ENCODE measurements at regions not wholly inside any gene's neighbourhood (a gene's known extent, or its start where the extent isn't known, plus 50 kb on each side); places are given as distances from the start of the nearest gene placed in this dataset.

DNA sequence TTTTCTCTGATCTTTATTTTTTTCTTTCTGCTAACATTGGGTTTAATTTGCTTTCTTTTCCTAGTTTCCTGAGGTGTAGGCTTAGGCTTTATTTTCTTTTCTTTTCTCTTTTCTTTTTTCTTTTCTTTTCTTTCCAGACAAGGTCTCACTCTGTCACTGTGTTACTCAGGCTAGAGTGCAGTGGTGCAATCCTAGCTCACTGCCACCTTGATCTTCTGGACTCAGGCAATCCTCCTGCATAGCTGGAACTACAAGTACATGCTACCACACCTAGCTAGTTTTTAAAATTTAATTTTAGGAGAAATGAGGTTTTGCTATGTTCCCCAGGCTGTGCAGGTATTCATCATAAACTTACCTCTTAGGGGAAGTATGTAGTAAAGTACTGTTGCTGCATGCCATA lies 197.8 kb upstream of the ANKRD50 start:
- H3K27ac ChIP-seq: no peak overlapping the region
- CTCF ChIA-PET: no interaction called here
- intact Hi-C loops (cut with micrococcal nuclease; ENCODE audit: unreplicated experiment): no loop called here

DNA sequence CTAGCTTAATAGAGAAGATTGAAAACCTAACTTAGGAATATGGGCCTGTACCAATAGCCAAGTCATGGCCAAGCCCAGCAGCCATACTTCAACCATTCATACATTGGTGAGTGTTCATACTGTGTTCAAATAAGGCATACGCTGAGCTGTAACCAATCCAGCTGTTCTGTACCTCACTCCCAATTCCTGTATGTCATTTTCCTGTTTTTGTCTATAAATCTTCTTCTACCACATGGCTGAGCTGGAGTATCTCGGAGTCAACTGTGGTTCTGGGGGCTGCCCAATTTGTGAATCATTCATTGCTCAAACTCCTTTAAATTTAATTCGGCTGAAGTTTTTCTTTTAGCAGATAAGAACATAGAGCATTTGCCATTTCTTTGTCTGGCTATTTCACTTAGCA lies 195.3 kb upstream of the ANKRD50 start:
- Histone ChIP-seq H4K20me1 (ENCODE audit: insufficient read depth) (no peaks in the 10 kb centered on the region), H3K9me3 (ENCODE audit: insufficient read depth, low read depth) (peaks cover 10% of the 10 kb centered on the region), H3K36me3 (ENCODE audit: low read depth) (no peaks in the 10 kb centered on the region), H3K9me2 (ENCODE audit: insufficient read depth) (no peaks in the 10 kb centered on the region), H3K4me1 (replicated peaks; ENCODE audit: insufficient read depth) (peaks cover 30% of the 10 kb centered on the region), H3K4me3 (no peak overlapping the region), H3K27ac (no peak overlapping the region), H2AFZ (no peak overlapping the region), H3K27me3 (ENCODE audit: insufficient read depth, low read depth) (no peaks in the 10 kb centered on the region), H3K79me2 (ENCODE audit: low read depth) (no peaks in the 10 kb centered on the region), H3F3A (ENCODE audit: insufficient read depth, low read depth) (peaks cover 24% of the 10 kb centered on the region), H3K4me2 (no peak overlapping the region)
- intact Hi-C loops (cut with micrococcal nuclease; ENCODE audit: unreplicated experiment): no loop called here
- POLR2A ChIA-PET (ENCODE audit: unreplicated experiment): no interaction called here
- no peak for DNase-seq
- CTCF ChIA-PET: no interaction called here
- no peak for TF ChIP-seq CTCF (conservative IDR thresholded peaks at IDR 0.05)
- no peak for TF ChIP-seq EZH2 (IDR thresholded peaks at IDR 0.05; ENCODE audit: low read depth)
- BruUV-seq (replicated peaks): no TSS peak

More for the DNA sequence above, 197.8 kb upstream of the ANKRD50 start:
- peaks cover 2% of the 10 kb centered on the region; the same call in 1 of the 2 replicates for H3F3A ChIP-seq (ENCODE audit: insufficient read depth, low read depth)
- no TSS peak for BruUV-seq (replicated peaks)
- H4K20me1 ChIP-seq (ENCODE audit: insufficient read depth): no peaks in the 10 kb centered on the region
- H3K27me3 ChIP-seq (ENCODE audit: insufficient read depth, low read depth): no peaks in the 10 kb centered on the region
- no peak for DNase-seq
- POLR2A ChIA-PET (ENCODE audit: unreplicated experiment): no interaction called here
- H3K79me2 ChIP-seq (ENCODE audit: low read depth): no peaks in the 10 kb centered on the region
- peaks cover 6% of the 10 kb centered on the region for H3K4me1 ChIP-seq (replicated peaks; ENCODE audit: insufficient read depth)
- H3K4me2 ChIP-seq: no peak overlapping the region
- no peaks in the 10 kb centered on the region for H3K36me3 ChIP-seq (ENCODE audit: low read depth)
- no peaks in the 10 kb centered on the region for H3K9me2 ChIP-seq (ENCODE audit: insufficient read depth)
- no peak overlapping the region for H2AFZ ChIP-seq
- H3K4me3 ChIP-seq: no peak overlapping the region
- H3K9me3 ChIP-seq (ENCODE audit: insufficient read depth, low read depth): peaks cover 8% of the 10 kb centered on the region
- TF ChIP-seq EZH2 (IDR thresholded peaks at IDR 0.05; ENCODE audit: low read depth) (no peak), CTCF (conservative IDR thresholded peaks at IDR 0.05) (no peak)

- intact Hi-C loops (cut with micrococcal nuclease; ENCODE audit: unreplicated experiment): loop anchor here (2.0 kb wide), 2 partner anchors 35 to 193 kb away; partner anchors contain the start of gene ANKRD50
Observed at GRCh38 chr4:124905441-124905840, 192.9 kb upstream of the ANKRD50 start.

More at GRCh38 chr4:124905441-124905840, 192.9 kb upstream of the ANKRD50 start:
- no TSS peak for BruUV-seq (replicated peaks)
- H3K79me2 ChIP-seq (ENCODE audit: low read depth): no peaks in the 10 kb centered on the region
- DNase-seq: no peak
- no peaks in the 10 kb centered on the region; the same call in 1 of the 2 replicates for H3K9me2 ChIP-seq (ENCODE audit: insufficient read depth)
- no peaks in the 10 kb centered on the region for H3K27me3 ChIP-seq (ENCODE audit: insufficient read depth, low read depth)
- no peak overlapping the region for H3K4me3 ChIP-seq
- peak overlapping the region; percentile 65; the same call in 1 of the 2 replicates for H3K27ac ChIP-seq
- peaks cover 30% of the 10 kb centered on the region for H3K4me1 ChIP-seq (replicated peaks; ENCODE audit: insufficient read depth)
- no peaks in the 10 kb centered on the region for H3K36me3 ChIP-seq (ENCODE audit: low read depth)
- TF ChIP-seq EZH2 (IDR thresholded peaks at IDR 0.05; ENCODE audit: low read depth) (no peak), CTCF (conservative IDR thresholded peaks at IDR 0.05) (no peak)
- peaks cover 10% of the 10 kb centered on the region; the same call in 1 of the 2 replicates for H3K9me3 ChIP-seq (ENCODE audit: insufficient read depth, low read depth)
- ChIA-PET POLR2A (ENCODE audit: unreplicated experiment) (no interaction called here), CTCF (no interaction called here)
- peak overlapping the region; percentile 40 for H2AFZ ChIP-seq
- no peaks in the 10 kb centered on the region for H4K20me1 ChIP-seq (ENCODE audit: insufficient read depth)
- peaks cover 24% of the 10 kb centered on the region for H3F3A ChIP-seq (ENCODE audit: insufficient read depth, low read depth)
- H3K4me2 ChIP-seq: peak overlapping the region; percentile 73
